ENCODE measurements at regions not wholly inside any gene's neighbourhood (a gene's known extent, or its start where the extent isn't known, plus 50 kb on each side); places are given as distances from the start of the nearest gene placed in this dataset.

DNA sequence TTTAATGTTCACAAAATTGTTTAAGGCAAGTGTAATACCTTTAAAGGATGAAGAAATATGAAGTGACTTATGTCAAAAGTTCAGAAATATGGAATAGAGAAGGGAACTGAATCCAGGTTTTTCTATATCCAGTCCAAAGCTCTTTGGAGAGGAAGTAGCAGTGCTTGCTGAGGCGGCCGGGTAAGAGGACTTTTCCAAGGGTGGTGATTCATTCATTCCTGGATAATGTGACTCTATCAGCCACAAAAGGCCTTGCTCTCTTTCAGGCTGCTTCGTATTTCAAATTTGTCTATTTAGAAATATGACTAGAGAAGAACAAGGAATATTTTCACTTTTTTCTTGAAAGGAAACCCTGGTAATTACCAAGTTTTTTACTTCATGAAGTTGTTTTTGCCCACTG is 830.1 kb upstream of the ZEB2 start:
- DNase-seq (ENCODE audit: low spot score), result peak; percentile 26

DNA sequence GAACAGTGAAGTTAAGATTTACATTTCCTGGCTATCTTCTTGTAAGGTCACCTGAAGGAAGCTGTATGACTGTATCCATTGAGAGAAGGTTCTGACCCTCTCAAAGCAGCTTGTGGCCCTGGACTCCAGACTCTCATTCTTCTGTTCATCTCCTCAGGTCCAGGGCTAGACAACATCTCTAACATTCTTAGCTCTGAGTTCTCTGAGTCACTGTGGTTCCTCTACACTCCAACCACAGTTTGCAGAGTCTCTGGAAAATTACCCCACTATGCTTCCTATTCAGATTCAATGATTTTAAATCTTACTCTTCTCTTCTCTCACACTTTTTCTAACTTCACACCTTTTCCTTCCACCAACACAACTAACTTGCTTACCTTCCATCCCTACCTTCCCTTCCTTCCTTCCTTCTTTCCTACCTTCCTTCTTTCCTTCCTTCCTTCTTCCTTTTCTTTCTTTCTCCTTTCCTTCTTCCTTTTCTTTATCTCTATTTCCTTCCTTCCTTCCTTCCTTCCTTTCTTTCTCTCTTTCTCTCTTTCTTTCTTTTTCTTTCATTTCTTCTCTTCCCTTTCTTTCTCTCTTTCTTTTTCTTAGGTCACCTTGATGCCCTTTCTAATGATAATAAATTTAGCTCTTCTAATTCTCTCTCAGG is 824.3 kb upstream of the ZEB2 start:
- DNase-seq (ENCODE audit: low spot score), result no peak

DNA sequence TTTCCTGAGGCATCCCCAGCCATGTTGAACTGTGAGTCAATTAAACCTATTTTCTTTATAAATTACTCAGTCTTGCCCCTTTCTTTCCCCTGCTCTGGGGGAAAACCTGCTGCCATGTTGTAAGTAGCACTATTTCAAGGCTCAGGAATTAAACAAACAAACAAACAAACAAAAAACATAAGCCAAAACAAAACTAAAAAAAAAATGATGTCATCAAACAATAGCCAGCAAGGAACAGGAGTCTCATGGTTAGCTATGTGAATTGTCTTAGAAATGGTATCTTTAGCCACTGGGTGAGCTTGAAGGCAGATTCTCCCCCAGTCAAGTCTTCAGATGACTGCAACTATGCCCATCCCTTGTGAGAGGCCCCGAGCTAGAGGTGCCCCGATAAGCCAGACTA is 823.4 kb upstream of the ZEB2 start:
- DNase-seq (ENCODE audit: low spot score), result no peak

DNA sequence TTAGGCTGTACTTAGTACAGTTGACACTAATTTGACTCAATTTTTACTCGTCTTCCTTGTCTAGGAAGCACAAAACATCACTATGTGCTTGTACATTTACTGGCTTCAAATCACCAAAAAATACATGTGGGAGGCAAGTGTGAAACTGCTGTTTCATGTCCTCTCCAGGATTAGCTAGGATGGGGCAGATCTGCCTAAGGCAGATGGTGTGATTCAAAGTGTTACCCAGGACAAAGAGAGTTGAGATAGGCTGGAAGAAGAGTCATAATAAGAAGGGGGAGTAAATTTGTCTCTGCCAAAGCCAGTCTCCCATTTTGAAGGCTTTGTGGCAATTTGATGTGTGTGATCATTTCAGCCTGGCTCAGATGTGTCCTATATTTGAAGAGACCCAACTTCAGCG is 821.6 kb upstream of the ZEB2 start:
- no peak for DNase-seq (ENCODE audit: low spot score)

DNA sequence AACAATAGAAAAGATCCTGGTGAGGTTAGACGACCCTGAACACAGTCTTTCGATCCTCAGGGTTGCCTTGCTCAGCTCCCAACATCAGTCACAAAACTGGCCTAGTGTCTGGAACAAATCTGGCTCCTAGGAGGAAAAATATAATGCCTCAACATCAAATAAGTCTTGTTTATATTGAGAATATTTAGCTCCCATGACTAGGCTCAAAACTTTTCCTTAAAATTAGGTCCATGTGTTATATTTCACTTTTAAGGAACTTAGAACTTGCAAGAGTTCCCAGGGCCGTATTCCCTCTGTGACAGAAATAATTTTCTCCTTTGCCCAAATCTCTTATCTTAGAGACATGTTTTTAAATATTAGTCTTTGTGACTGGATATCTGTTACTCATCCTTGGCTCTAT is 819.7 kb upstream of the ZEB2 start:
- DNase-seq (ENCODE audit: low spot score), result no peak

DNA sequence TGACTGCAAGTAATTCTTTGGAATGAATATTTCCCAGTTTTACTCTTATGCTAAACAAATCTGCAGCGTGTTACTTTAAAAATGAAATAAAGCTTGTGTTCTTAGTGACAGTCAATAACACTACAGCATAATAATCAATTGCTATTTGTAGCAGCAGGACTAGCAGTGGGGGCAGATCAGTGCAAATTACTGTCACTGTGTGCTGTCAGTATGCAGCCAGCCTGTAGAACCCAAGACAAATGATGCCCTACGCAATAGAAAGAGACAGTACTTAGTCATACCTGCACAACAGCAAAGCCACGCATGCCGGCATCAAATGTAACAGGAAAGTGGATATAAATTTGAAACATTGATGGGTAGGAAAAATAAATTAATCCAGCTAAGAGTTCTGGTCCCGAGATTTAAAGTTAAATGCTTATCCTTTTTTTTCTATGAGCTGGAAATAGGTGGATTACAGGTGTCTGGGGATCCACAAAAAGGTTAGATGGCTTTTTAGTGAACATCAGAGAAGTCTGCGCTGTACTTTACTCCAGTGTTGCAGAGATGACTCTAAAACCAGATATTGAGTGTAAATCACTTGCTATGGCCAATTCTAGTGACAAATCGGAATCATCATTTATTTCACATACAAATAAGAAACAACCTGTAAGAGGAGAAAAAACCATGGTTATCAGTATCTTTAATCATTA is 812.4 kb upstream of the ZEB2 start:
- DNase-seq (ENCODE audit: low spot score), result no peak

DNA sequence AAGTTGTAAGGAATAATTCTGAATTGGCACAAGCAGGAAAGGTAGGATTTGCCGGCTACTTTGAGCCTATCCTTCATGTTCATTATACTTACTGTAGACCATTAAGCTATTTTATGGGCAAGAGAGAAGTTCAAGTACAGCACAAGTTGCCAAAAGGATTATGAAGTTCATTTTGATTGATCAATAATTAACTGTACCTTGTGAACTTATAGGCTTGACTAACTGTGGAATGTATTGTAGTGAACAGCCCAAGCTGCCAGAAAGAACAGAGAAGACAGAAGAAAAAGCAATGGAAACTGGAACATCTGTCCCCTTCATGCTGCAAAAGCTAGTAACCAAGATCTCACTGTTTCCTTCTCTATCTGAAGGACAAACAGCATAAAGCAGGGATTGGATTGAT is 810.1 kb upstream of the ZEB2 start:
- no peak for DNase-seq (ENCODE audit: low spot score)

DNA sequence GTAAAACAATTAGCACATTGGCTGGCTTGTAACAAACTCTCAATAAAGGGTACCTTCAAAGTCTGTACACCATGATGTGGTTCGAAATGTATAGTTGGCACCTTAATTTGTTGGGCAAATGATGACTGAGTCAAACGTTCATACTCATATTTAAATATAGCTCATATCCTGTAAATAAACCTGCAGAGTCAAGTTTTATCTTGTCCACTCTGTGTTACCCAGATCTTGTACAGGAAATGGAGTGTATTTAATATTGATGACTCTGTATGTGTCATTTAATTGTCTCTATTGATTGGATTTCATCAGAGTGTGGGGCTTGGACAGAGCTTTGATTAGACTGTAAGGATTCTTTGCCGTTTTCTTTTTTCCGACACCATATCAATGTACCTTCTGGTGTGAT is 805.6 kb upstream of the ZEB2 start:
- no peak for DNase-seq (ENCODE audit: low spot score)

DNA sequence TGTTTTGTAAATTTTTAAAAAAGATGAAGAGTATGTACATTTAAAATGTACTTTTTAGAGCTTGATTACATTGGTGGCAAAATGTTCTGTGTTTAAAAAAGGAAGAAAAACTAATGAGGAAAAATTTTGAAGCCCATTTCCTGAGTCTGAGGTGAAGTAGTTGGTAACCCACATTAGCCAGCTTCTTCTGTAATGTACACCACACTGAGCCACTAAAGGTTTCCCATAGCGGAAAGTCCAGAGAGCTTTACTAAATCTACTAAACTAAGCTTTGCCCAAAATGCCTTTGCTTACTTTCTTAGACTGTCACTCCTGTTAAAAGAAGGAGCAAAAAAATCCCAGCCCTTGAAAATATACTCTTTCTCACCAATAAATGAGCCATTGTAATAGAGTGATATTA is 804.8 kb upstream of the ZEB2 start:
- no peak for DNase-seq (ENCODE audit: low spot score)

DNA sequence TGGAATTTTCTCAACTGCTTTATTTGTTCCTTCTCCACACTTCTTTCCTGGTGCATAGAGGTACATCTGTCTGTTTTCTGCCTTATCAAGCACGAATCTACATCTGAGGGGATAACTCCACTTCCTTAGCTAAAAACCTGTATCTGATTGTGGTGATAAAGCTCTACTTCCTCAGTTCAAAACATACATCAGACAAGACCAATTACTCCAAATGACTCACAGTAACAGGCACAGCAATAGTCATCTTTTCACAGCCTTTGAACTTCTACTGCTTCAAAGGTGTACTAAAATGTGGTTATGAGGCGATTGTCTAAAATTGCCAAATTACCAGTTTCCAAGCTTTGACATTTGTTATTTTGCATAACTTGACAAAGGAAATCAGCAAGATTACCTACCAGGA is 803.6 kb upstream of the ZEB2 start:
- DNase-seq (ENCODE audit: low spot score), result peak; percentile 35

DNA sequence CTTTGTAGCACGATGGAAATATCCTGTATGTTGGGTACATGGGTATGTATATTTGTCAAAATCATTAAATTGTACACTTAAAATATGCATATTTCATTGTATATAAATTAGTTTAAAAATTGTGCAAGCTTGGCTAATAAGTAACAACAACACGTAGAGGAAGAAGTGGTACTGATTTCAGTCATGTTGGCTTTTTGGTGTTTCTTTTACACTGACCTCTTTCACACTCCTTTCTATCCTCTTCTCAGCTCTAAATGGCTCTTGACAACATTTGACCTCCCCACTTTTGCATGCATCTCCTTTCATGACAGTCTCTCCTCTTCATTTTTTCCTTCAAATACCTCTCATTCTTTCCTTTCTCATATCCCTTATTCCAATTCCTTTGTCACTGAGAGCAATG is 801.4 kb upstream of the ZEB2 start:
- no peak for DNase-seq (ENCODE audit: low spot score)

DNA sequence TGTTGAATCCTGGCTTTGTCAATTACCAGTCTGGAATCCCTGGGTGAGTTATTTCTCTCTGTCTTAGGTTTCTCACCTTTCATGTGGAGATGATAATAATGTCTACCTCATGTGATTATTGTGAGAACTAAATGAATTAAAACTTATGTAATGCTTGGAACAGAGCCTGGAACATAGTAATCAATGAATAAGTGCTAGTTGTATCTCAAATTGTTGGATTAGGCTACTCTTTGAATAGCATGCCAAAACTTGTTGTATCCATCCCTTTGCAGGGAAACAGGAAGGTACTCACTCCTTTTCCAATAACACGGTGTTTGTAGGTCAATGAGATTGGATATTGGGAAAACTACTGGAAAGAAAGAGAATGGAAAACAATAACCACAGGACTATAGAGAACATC is 796.6 kb upstream of the ZEB2 start:
- DNase-seq (ENCODE audit: low spot score), result no peak

DNA sequence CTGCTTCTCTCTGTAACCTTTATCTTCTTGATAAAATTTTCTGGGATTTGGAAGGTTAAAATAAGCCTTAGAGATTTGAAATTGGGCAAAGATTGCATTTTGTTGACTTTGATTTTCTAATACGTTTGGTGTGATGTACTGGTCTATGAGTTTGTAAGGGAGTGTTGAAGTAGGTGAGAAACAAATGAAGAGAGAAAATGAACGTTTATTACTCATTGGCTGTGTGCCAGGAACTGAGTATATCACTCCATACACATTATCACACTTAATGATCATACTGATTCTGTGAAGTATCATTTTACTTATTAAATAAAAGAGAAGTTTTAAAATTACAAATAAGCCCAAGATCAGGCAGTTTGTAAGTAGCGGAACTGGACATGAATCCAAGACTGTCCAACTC is 795.1 kb upstream of the ZEB2 start:
- no peak for DNase-seq (ENCODE audit: low spot score)

DNA sequence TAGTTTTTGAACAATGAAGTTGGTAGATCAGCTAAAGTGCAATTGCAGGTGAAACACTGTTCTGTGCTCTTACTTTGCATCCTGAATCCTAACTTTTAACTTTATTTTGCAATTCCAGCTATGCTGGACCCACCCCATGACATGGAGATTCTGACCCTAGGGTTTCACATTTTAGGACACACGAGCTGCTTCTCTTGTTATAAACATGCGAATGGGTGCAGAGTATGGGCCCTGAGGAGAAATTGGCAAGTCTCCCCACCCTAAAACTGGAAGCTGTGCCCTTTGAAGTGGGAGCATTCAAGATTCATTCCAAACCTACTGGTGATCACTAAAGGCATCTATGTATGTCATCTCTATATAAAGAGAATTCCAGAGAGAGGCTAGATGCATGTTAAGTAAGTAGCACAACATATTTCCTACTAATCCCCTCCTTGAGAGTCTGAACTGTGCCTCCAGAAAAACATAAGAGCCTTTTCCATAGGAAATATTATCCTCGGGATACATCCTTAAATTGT is 794.3 kb upstream of the ZEB2 start:
- no peak for DNase-seq (ENCODE audit: low spot score)

DNA sequence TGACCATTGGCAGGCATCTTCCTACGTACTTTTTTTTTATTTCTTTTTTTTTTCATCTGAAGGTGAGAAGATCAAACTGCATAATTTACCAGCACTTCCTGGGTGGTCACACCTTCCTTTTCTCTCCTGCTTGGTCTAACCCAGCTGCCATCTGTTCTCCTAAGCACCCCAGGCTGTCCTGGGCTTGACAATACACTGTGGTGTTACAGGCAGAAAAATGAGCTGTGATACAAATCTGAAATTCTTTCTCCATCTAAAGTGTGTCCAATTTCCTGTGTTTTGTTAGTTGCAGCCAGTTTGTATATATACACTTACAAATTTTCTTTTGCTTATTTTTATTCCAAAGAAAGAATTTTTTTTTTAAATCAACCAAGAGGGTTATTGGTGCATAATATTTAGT is 786.0 kb upstream of the ZEB2 start:
- DNase-seq (ENCODE audit: low spot score), result no peak

DNA sequence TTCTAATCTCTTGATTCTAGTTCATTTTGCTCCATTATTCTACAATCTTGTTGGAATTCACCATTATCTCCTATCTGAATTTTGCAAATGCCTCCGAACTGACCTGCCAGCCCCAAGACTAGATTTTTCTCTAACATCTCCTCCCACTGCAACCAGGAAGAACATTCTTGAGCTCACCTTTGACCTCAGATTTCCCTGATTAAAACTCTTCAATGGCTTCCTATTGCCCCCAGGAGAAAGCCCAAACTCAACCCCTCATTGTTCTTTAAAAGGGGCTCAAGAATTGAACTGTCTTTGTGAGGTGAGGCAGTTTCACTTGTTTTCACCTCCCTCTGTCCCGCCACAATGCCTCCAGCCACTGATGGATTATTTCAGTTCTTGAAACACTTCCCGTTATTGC is 784.6 kb upstream of the ZEB2 start:
- no peak for DNase-seq (ENCODE audit: low spot score)

DNA sequence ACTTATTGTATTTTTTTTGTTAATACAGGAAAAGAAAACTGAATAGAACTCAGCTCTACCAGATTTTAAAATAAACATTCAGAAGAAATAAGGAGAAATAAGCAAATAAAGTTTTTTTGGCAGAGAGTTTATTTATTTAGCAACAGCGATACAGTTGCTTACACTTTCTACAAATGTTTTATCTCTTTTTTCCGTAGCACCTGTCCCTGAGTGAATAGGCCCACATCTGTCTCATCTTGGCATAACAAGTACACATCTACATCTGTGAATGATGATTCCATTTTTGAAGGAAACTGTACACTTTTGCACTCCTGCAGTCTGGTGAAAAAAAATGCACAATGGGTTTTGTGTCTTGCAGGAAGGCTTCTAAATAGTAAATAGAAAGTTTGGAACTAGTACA is 783.6 kb upstream of the ZEB2 start:
- no peak for DNase-seq (ENCODE audit: low spot score)

DNA sequence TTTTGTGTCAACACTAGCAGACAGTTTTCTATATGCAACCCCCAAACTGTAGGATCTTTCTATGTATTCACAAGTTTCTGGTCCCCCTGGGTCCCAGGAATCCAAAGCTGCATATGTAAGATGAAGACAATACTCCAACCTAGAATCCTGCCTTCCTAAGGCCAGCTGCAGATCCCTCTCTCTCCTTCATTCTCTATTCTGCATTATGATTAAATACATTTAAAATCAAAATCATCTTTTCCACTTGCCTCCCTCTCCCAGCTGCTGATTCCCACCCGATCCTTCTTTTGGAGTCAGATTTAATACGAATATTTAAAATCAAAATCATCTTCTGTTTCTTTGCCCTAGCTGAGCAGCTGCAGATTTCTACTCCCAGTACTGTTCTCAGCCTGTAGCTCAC is 783.0 kb upstream of the ZEB2 start:
- DNase-seq (ENCODE audit: low spot score), result no peak

DNA sequence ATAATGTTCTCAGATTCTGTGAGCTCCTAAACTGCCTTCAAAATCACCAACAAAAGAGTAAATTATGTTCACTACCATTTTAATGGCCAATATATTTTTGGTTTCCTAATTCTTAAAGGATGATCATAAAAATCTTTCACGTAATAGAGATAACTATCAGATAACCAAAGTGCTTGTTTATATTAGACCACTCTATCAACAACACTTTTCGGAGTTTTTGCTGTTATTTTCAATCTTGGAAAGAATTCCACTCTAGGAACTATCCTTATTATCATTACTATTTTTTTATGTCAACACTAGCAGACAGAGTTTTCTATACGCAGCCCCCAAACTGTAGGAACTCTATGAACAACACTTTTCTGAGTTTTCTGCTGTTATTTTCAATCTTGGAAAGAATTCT is 782.5 kb upstream of the ZEB2 start:
- no peak for DNase-seq (ENCODE audit: low spot score)

DNA sequence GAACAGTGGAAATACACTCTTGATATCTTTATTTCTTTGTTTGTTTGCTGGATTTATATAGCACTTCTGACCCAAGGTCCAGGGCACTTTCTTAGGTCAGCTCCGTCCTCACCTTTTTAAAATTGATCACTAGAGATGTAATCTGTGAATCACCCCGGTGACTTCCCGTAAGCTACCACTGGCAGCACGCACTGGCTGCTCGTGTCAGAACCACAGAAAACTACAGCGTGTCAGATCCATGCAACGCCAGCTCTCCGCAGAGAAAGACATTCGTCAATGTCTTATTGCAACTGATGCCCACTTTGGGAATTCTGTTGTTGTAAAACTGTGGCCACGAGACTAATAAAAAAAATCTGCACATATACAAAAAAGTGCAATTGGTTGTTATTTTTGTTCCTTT is 779.4 kb upstream of the ZEB2 start:
- no peak for DNase-seq (ENCODE audit: low spot score)

DNA sequence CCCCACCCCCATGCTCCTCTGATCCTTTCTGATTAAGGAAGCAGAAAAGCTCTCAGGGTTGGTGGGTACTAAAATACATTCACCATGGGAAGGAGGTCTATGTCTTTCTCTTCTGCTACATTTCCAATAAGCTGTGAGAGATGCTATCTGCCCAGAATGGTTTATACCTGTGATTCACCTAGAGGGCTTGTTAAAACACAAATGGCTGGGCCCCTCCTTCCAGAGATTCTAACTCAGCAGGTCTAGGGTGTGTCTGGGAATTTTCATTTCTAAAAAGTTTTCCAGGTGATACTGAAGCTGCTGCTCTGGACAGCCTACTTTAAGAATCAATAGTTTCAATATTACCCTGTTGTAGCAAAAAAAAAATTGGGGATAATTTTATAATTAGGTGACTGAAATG is 772.2 kb upstream of the ZEB2 start:
- no peak for DNase-seq (ENCODE audit: low spot score)

DNA sequence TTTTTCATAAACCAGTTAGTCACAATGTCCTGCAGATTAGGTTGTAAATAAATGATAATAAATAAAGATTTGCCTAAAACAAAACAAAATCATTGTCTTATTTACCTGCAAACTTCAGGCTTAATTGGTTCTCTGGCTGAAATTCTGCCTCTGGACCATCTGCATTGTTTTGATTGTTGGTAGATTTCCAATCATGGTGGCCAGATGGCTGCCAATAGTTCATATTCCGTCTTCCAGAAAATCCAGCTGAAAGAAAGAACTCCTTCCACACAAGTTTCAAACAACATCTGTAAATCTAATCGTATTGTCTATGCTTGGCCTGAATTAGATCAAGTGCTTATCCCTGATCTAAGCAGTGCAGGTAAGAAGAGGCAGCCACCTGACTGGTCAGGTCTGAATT is 771.1 kb upstream of the ZEB2 start:
- DNase-seq (ENCODE audit: low spot score), result no peak

DNA sequence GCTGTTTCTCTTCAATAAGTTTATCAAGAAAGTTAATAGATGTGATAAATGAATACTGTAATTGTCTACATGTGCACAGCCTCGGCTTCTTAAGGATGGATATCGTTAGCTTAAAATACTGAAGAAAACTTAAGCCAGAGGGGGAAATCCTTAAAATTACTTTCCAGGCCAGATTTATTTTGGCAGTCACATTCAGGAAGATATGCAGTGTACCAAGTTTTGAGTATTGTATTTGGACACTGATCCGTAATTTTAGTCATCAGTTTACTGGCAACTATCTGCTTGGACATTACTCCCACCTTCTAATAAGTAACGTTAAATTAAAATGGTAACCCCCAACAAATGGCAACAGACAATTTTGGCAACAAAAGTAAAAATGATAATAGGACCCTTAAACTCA is 770.0 kb upstream of the ZEB2 start:
- DNase-seq (ENCODE audit: low spot score), result no peak
